ENCODE measurements at regions not wholly inside any gene's neighbourhood (a gene's known extent, or its start where the extent isn't known, plus 50 kb on each side); places are given as distances from the start of the nearest gene placed in this dataset.

GRCh38 chr14:104284636-104285507, 146.5 kb downstream of the KIF26A start:
- ATAC-seq (ENCODE audit: low FRiP score): no peak
- TF ChIP-seq, protein P1, sequence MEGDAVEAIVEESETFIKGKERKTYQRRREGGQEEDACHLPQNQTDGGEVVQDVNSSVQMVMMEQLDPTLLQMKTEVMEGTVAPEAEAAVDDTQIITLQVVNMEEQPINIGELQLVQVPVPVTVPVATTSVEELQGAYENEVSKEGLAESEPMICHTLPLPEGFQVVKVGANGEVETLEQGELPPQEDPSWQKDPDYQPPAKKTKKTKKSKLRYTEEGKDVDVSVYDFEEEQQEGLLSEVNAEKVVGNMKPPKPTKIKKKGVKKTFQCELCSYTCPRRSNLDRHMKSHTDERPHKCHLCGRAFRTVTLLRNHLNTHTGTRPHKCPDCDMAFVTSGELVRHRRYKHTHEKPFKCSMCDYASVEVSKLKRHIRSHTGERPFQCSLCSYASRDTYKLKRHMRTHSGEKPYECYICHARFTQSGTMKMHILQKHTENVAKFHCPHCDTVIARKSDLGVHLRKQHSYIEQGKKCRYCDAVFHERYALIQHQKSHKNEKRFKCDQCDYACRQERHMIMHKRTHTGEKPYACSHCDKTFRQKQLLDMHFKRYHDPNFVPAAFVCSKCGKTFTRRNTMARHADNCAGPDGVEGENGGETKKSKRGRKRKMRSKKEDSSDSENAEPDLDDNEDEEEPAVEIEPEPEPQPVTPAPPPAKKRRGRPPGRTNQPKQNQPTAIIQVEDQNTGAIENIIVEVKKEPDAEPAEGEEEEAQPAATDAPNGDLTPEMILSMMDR (IDR thresholded peaks at IDR 0.05): no peak
- DNase-seq (ENCODE audit: low spot score): no peak

GRCh38 chr14:104285508-104285840, 147.1 kb downstream of the KIF26A start:
- no peak for DNase-seq (ENCODE audit: low spot score)

GRCh38 chr14:104286086-104286485, 147.7 kb downstream of the KIF26A start:
- DNase-seq (ENCODE audit: low spot score) (no peak), ATAC-seq (ENCODE audit: low FRiP score) (no peak)
- TF ChIP-seq, protein P1 (IDR thresholded peaks at IDR 0.05): no peak

More at GRCh38 chr14:104285508-104285840, 147.1 kb downstream of the KIF26A start:
- TF ChIP-seq, protein P1 (IDR thresholded peaks at IDR 0.05): no peak
- no peak for ATAC-seq (ENCODE audit: low FRiP score)

- TF ChIP-seq, protein P1 (IDR thresholded peaks at IDR 0.05): no peak
- DNase-seq (ENCODE audit: low spot score): no peak
- ATAC-seq (ENCODE audit: low FRiP score): no peak
These were observed 148.1 kb downstream of the KIF26A start for GRCh38 chr14:104286496-104286895.

- TF ChIP-seq, protein P1 (IDR thresholded peaks at IDR 0.05): no peak
- DNase-seq (ENCODE audit: low spot score): no peak
- ATAC-seq (ENCODE audit: low FRiP score): no peak
These were observed 149.1 kb downstream of the KIF26A start for GRCh38 chr14:104287301-104288009.

DNA sequence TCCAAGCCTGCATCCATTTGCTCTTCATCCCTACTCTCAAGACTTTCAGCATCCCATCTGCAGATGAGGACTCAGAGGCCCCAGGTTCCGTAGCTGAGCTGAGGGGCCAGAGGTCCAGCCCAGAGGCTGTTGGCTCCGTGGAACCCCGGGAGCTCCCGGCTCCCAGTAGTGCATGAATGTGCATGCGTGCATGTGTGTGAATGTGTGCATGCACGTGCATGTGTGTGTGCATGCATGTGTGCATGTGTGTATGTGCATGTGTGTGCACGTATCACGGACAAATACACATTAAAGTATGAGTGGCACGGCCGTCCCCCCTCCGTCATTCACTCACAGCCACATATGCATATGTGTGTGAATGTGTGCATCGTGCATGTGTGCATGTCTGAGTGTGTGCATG, 149.9 kb downstream of the KIF26A start:
- DNase-seq (ENCODE audit: low spot score): no peak

More for the DNA sequence above, 149.9 kb downstream of the KIF26A start:
- ATAC-seq (ENCODE audit: low FRiP score): no peak
- TF ChIP-seq, protein P1 (IDR thresholded peaks at IDR 0.05): no peak
